SH-SY5Y (cell line): ENCODE measurements at regions not wholly inside any gene's neighbourhood (a gene's known extent, or its start where the extent isn't known, plus 50 kb on each side); places are given as distances from the start of the nearest gene placed in this dataset.

Experiments
- GATA2 ChIP-seq: IDR thresholded peaks from 2 replicates; pipeline ENCODE4 v1.6.1; 2011; ENCODE audit warnings: mild to moderate bottlenecking, low read depth, low read length
- GATA3 ChIP-seq: IDR thresholded peaks from 2 replicates; pipeline ENCODE4 v1.6.1; 2011; ENCODE audit warnings: low read depth, mild to moderate bottlenecking, low read length, moderate library complexity

DNA sequence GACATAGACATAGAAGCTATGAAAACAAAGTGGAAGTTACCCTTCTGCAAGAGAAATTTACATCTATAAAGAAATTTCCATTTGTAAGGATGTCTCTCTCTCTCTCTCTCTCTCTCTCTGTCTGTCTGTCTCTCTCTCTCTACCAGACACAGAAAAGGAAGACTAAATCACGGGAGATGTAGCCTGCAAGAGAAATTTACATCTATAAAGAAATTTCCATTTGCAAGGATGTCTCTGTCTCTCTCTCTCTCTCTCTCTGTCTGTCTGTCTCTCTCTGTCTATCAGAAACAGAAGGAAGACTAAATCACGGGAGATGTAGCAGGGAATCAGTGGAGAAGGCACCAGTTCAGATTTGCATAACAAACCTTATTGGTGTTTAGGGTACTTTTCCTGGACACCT, 65.6 kb upstream of the CTSO start:
- TF ChIP-seq GATA3 = no peak

DNA sequence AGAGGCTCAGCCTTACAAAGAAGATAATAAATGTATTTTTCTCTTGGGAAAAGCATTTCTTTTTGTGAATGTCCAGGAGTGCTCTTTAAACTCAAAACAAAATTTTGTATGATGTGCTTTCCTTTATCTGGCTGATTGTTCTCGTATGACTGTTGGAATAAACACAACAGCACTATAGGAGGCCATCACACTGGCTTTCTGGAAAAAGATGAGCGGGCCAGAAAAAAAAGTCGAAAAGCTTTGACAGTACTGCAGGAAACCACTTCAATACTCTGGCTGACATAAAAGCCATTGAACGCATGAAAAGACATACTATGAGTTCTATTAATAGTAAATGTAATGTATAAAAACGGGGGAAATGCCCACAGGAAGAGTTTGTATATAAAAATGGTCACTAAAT, 64.7 kb upstream of the CTSO start:
- no peak for TF ChIP-seq GATA2
- no peak for TF ChIP-seq GATA3

DNA sequence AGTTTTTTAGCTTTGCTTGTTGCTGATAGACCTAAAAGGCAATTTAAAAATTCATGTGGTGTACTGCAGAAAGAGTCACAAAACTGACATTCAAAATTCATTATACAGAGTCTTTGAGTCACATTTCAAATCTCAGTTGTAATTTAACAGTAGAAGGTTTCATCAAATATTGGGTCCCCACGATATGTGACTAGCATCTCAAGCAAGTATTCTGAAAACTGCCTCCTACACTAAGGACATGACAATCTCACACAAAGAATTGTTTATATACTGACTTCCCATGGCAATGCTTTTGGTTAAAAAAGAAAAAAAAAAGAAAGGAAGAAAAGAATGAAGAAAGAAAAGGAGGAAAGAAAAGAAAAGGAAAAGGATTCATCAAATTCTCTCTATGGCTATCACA, 62.1 kb upstream of the CTSO start:
- TF ChIP-seq GATA3 = no peak
- TF ChIP-seq GATA2 = no peak

DNA sequence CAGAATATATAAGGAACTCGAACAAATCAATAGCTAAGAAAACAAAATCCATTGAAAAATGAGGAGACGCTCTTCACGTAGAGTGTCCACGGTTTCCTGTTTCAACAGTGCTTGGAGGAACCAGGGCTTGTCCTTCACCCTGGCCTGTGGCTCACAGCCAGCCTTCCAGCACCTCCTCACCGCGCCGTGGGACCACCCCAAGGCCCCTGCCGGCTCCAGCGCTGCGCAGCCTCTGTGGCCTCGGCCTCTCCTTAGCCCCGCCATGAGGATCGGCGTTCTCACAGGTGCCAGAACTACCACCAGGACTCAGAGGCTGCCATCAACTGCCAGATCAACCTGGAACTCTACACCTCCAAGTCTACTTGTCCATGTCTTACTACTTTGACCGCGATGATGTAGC, 52.5 kb upstream of the CTSO start:
- no peak for TF ChIP-seq GATA3
